K562 (cell line): ENCODE measurements at regions not wholly inside any gene's neighbourhood (a gene's known extent, or its start where the extent isn't known, plus 50 kb on each side); places are given as distances from the start of the nearest gene placed in this dataset.

ENCODE experiments used
- ATAC-seq: fragments of 200-7000 bp; cut with Tn5 transposase; 3 replicates; pipeline ENCODE4 v1.9.1; 2020; ENCODE audit warnings: moderate library complexity
- BruUV-seq: library from RNA; stranded (reverse); fragments of 400-500 nt; replicated peaks from 2 replicates; lab custom pipeline; 2021; lab: Mats Ljungman, UMichigan
- CTCF ChIA-PET: fragments of 300-600 bp; formaldehyde crosslinking; extraction: SDS; loops from one replicate; lab custom pipeline; 2021; ENCODE audit warnings: low intra/inter-chr PET ratio; lab: Yijun Ruan, JAX
- POLR2A ChIA-PET: fragments of 300-600, 350-650 bp; sonication (Branson Sonifier 250); formaldehyde crosslinking; extraction: SDS; loops from one replicate; lab custom pipeline; 2021; ENCODE audit warnings: antibody characterized with exemption, inconsistent platforms; lab: Yijun Ruan, JAX
- DNase-seq, 4 experiments: peaks; one replicate each; pipeline versions ENCODE4 v3.0.0 to v3.0.0-alpha.2; 2011 to 2018; ENCODE audit warnings: low spot score in 3 of 4, mixed read lengths in 3 of 4; ENCODE audit errors: extremely low read depth in 1 of 4
- FAIRE-seq: peaks from 2 replicates; lab custom pipeline; 2011; peaks lifted over from hg19 to GRCh38; lab: Jason Lieb, UNC
- H2AFZ ChIP-seq: 2 replicates; pipeline ENCODE4 v1.6.0; 2011; ENCODE audit warnings: low read depth, low read length, control low read depth, inconsistent platforms
- H3K27ac ChIP-seq: fragments of 200-600 bp; 3 replicates; pipeline ENCODE4 v1.8.0; 2011; ENCODE audit warnings: low read depth, mild to moderate bottlenecking, control low read depth, inconsistent platforms, low read length, moderate library complexity, mixed read lengths; ENCODE audit errors: extremely low read depth
- H3K27me3 ChIP-seq, 2 experiments: fragments of 300-600 bp in 1 of 2; 2 replicates in 1 of 2; 3 replicates in 1 of 2; pipeline versions ENCODE4 v1.6.0 to v1.8.0; 2011; ENCODE audit warnings: inconsistent platforms in 2 of 2, low read length in 2 of 2, mild to moderate bottlenecking in 1 of 2, mixed read lengths in 1 of 2, moderate library complexity in 1 of 2; ENCODE audit not compliant: control insufficient read depth in 2 of 2, insufficient read depth in 2 of 2
- H3K36me3 ChIP-seq: fragments of 300-600 bp; 3 replicates; pipeline ENCODE4 v1.8.0; 2011; ENCODE audit warnings: mild to moderate bottlenecking, low read length, inconsistent platforms; ENCODE audit not compliant: control insufficient read depth, insufficient read depth
- H3K4me1 ChIP-seq, 2 experiments: fragments of 200-600 bp in 1 of 2; replicated peaks in 1 of 2; 2 replicates in 1 of 2; 3 replicates in 1 of 2; pipeline versions ENCODE4 v1.5.1 to v1.8.0; 2011; ENCODE audit warnings: inconsistent platforms in 2 of 2, low read length in 2 of 2, mild to moderate bottlenecking in 1 of 2, mixed read lengths in 1 of 2, moderate library complexity in 1 of 2; ENCODE audit not compliant: control insufficient read depth in 2 of 2, insufficient read depth in 2 of 2
- H3K4me2 ChIP-seq: 2 replicates; pipeline ENCODE4 v1.6.1; 2011; ENCODE audit warnings: low read length, control low read depth, inconsistent platforms, mixed read lengths; ENCODE audit not compliant: insufficient read depth
- H3K4me3 ChIP-seq: fragments of 200-600 bp; sonication (generic), shearing (Covaris generic); 2 replicates; pipeline ENCODE4 v1.5.1; 2016; ENCODE audit warnings: control low read depth, inconsistent platforms
- H3K79me2 ChIP-seq: fragments of 200-600 bp; 3 replicates; pipeline ENCODE4 v1.8.0; 2011; ENCODE audit warnings: low read length, inconsistent platforms; ENCODE audit not compliant: control insufficient read depth, insufficient read depth
- H3K9ac ChIP-seq, 2 experiments: 2 replicates each; pipeline versions ENCODE4 v1.6.0 to v1.6.1; 2011; ENCODE audit warnings: low read depth in 2 of 2, low read length in 2 of 2, control low read depth in 1 of 2, inconsistent platforms in 1 of 2, mild to moderate bottlenecking in 1 of 2, mixed read lengths in 1 of 2; ENCODE audit not compliant: insufficient read depth in 1 of 2
- H3K9me1 ChIP-seq: one replicate; pipeline ENCODE4 v1.6.0; 2011; ENCODE audit warnings: inconsistent platforms, mild to moderate bottlenecking, low read length, moderate library complexity; ENCODE audit not compliant: control insufficient read depth, insufficient read depth
- H3K9me3 ChIP-seq: replicated peaks from 2 replicates; pipeline ENCODE4 v1.5.1; 2011; ENCODE audit warnings: low read depth, low read length, inconsistent platforms; ENCODE audit not compliant: control insufficient read depth, insufficient read depth
- H4K20me1 ChIP-seq: replicated peaks from 2 replicates; pipeline ENCODE4 v1.6.1; 2011; ENCODE audit warnings: low read length, inconsistent platforms, mixed read lengths; ENCODE audit not compliant: control insufficient read depth, insufficient read depth
- BRD9 ChIP-seq: fragments of 450-650 bp; IDR thresholded peaks from 2 replicates; pipeline ENCODE4 v1.6.1; 2018; ENCODE audit warnings: low read depth; ENCODE audit not compliant: partially characterized antibody
- CBX3 ChIP-seq, 2 experiments: IDR thresholded peaks; 1 replicate in 1 of 2; 2 replicates in 1 of 2; pipeline ENCODE4 v1.6.1; 2012; ENCODE audit warnings: inconsistent platforms in 2 of 2, low read length in 2 of 2, borderline replicate concordance in 1 of 2, control low read depth in 1 of 2
- CBX5 ChIP-seq: IDR thresholded peaks from 2 replicates; pipeline ENCODE4 v1.6.1; 2014; ENCODE audit warnings: low read depth, borderline replicate concordance
- EZH2 ChIP-seq: IDR thresholded peaks from 2 replicates; pipeline ENCODE4 v1.6.1; 2012; ENCODE audit warnings: low read depth, mild to moderate bottlenecking, inconsistent platforms, low read length, borderline replicate concordance
- JUNB ChIP-seq: fragments of 450-650 bp; formaldehyde crosslinking; conservative IDR thresholded peaks from 2 replicates; pipeline ENCODE4 v1.4.0; 2020; ENCODE audit warnings: mild to moderate bottlenecking
- LCOR ChIP-seq: sonication (generic); formaldehyde crosslinking; IDR thresholded peaks from 2 replicates; pipeline ENCODE4 v1.8.0; 2022; ENCODE audit warnings: mild to moderate bottlenecking, missing genetic modification reagents
- NFXL1 ChIP-seq: fragments of 450-650 bp; formaldehyde crosslinking; IDR thresholded peaks from 2 replicates; pipeline ENCODE4 v1.4.0; 2021; ENCODE audit warnings: mild to moderate bottlenecking
- NFYB ChIP-seq: IDR thresholded peaks from 2 replicates; pipeline ENCODE4 v1.6.1; 2011; ENCODE audit warnings: mild to moderate bottlenecking, moderate library complexity; ENCODE audit not compliant: insufficient read length; ENCODE audit errors: extremely low read depth
- TRIM28 ChIP-seq: fragments of 450-650 bp; IDR thresholded peaks from 2 replicates; pipeline ENCODE4 v1.6.1; 2017
- XRCC3 ChIP-seq: fragments of 450-650 bp; IDR thresholded peaks from 2 replicates; pipeline ENCODE4 v1.6.1; 2017; ENCODE audit warnings: mild to moderate bottlenecking, moderate library complexity
- ZFP30 ChIP-seq: fragments of 250-450 bp; sonication (Bioruptor Pico); IDR thresholded peaks from 2 replicates; pipeline ENCODE4 v1.8.0; 2022; ENCODE audit warnings: moderate library complexity, mild to moderate bottlenecking, inconsistent platforms, borderline replicate concordance
- ZNF133 ChIP-seq: fragments of 250-450 bp; sonication (Bioruptor Pico); IDR thresholded peaks from 2 replicates; pipeline ENCODE4 v1.4.0; 2020; ENCODE audit warnings: mild to moderate bottlenecking
- ZNF41 ChIP-seq: fragments of 250-450 bp; sonication (Bioruptor Pico); conservative IDR thresholded peaks from 2 replicates; pipeline ENCODE4 v1.4.0; 2020; ENCODE audit warnings: mild to moderate bottlenecking
- ZNF561 ChIP-seq: fragments of 450-650 bp; formaldehyde crosslinking; conservative IDR thresholded peaks from 2 replicates; pipeline ENCODE4 v1.4.0; 2020; ENCODE audit warnings: mild to moderate bottlenecking, moderate library complexity
- WGBS: fragments of 100-300 bp; shearing (Covaris generic); methylation state at CpG from one replicate; pipeline ENCODE4 v1.1.6; 2016; ENCODE audit warnings: low coverage, mixed read lengths; ENCODE audit not compliant: insufficient coverage; ENCODE audit errors: missing lambda C conversion rate; 5-methylcytosine and 5-hydroxymethylcytosine counted together
- in situ Hi-C: fragments of 300-500 bp; cut with MboI; formaldehyde crosslinking; loops from 4 replicates; pipeline ENCODE4 v1.15.0; 2018; ENCODE audit warnings: inconsistent platforms, mixed read lengths
- intact Hi-C: fragments of 100-400 bp; cut with micrococcal nuclease; formaldehyde crosslinking; loops from 2 replicates; pipeline ENCODE4 v1.14.2; 2022
- TF ChIP-seq, protein P1 (sequence below): fragments of 450-650 bp; IDR thresholded peaks from 2 replicates; pipeline ENCODE4 v1.6.1; 2018; ENCODE audit warnings: mild to moderate bottlenecking, low read depth; ENCODE audit not compliant: partially characterized antibody
- TF ChIP-seq, protein P2 (sequence below): sonication (generic); formaldehyde crosslinking; IDR thresholded peaks from 2 replicates; pipeline ENCODE4 v1.8.1; 2022; ENCODE audit warnings: missing genetic modification reagents

DNA sequence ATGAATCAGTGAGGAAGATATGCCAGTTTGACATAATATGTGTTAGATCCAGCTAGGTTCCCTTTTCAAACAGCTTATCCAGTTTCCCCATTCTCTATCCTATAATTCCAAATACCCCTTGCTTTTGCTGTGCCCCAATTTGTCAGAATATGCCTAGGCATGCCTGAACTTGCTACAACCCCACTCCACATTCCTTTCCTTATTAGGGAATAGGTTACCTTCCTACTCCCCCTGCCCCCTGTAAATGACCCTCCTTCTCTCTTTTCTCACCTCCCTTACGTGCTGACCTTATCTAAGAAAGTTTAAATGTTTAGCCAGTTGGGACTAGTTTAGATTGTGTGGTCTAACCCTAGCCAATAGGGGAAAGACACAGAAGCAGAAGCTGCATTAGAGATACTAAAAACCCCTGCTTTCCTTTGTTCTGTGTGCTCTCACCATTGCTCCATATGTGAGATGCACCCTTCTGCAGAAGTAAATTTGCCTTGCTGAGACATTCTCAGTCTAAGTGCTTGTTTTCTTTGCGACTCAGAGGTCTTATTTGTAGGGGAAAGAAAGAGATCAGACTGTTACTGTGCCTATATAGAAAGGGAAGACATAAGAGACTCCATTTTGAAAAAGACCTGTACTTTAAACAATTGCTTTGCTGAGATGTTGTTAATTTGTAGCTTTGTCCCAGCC, 267.8 kb downstream of the SH2D4B start:
- H3K4me1 ChIP-seq = no peaks in the 10 kb centered on the region
- H3K4me3 ChIP-seq = no peak overlapping the region
- H2AFZ ChIP-seq = peak overlapping the region; percentile 1; the same call in 1 of the 2 replicates
- no peaks in the 10 kb centered on the region for H3K36me3 ChIP-seq
- BruUV-seq = no TSS peak
- H3K9ac ChIP-seq = no peak overlapping the region
- H3K9me1 ChIP-seq = no peaks in the 10 kb centered on the region
- ChIA-PET POLR2A (interaction anchor here (0.7 to 1.1 kb wide), 2 partner anchors 20 to 1253 kb away, joined by 3 read pairs; no protein-coding TSS in a partner anchor), CTCF (no interaction called here)
- no peak for TF ChIP-seq ZFP30 (CRISPR knock-in tag)
- no peak for TF ChIP-seq ZNF41 (CRISPR knock-in tag)
- 0 out of 2 replicates have a peak, but pooled peaks have one; percentile 30 for TF ChIP-seq TRIM28
- TF ChIP-seq CBX5 = peak; percentile 90
- TF ChIP-seq ZNF561 (CRISPR knock-in tag) = 0 out of 2 replicates have a peak, but pooled peaks have one; percentile 38
- TF ChIP-seq BRD9 = no peak
- TF ChIP-seq LCOR (CRISPR knock-in tag) = no peak
- TF ChIP-seq EZH2 = no peak
- no peak for TF ChIP-seq NFXL1
- no peak for TF ChIP-seq ZNF133 (CRISPR knock-in tag)
- no peak for TF ChIP-seq JUNB (CRISPR knock-in tag)
- TF ChIP-seq, protein P1, sequence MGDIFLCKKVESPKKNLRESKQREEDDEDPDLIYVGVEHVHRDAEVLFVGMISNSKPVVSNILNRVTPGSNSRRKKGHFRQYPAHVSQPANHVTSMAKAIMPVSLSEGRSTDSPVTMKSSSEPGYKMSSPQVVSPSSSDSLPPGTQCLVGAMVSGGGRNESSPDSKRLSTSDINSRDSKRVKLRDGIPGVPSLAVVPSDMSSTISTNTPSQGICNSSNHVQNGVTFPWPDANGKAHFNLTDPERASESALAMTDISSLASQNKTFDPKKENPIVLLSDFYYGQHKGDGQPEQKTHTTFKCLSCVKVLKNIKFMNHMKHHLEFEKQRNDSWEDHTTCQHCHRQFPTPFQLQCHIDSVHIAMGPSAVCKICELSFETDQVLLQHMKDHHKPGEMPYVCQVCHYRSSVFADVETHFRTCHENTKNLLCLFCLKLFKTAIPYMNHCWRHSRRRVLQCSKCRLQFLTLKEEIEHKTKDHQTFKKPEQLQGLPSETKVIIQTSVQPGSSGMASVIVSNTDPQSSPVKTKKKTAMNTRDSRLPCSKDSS = peak; percentile 60
- TF ChIP-seq XRCC3 = no peak
- TF ChIP-seq, protein P2, sequence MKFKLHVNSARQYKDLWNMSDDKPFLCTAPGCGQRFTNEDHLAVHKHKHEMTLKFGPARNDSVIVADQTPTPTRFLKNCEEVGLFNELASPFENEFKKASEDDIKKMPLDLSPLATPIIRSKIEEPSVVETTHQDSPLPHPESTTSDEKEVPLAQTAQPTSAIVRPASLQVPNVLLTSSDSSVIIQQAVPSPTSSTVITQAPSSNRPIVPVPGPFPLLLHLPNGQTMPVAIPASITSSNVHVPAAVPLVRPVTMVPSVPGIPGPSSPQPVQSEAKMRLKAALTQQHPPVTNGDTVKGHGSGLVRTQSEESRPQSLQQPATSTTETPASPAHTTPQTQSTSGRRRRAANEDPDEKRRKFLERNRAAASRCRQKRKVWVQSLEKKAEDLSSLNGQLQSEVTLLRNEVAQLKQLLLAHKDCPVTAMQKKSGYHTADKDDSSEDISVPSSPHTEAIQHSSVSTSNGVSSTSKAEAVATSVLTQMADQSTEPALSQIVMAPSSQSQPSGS (CRISPR knock-in tag) = no peak
- TF ChIP-seq NFYB = no peak
- peak in 1 of 2 experiments; percentile 97; a peak in 2 of 3 replicates for TF ChIP-seq CBX3 (IDR thresholded peaks at IDR 0.05; ENCODE audit: borderline replicate concordance in 1 of 2, low read length in 2 of 2)
- H3K27ac ChIP-seq = no peak overlapping the region
- H3K4me2 ChIP-seq = no peak overlapping the region
- H4K20me1 ChIP-seq = no peaks in the 10 kb centered on the region
- 20% methylated on average over 2 of the region's 2 CpGs for WGBS
- H3K9me3 ChIP-seq = peaks cover 2% of the 10 kb centered on the region; the same call in 1 of the 2 replicates
- ATAC-seq (no peak), DNase-seq (no peak), FAIRE-seq (no peak)
- in situ Hi-C loops (no loop called here), intact Hi-C loops (no loop called here)
- H3K79me2 ChIP-seq = no peaks in the 10 kb centered on the region
- no peaks in the 10 kb centered on the region for H3K27me3 ChIP-seq
